GM18951 (cell line): ENCODE measurements at regions not wholly inside any gene's neighbourhood (a gene's known extent, or its start where the extent isn't known, plus 50 kb on each side); places are given as distances from the start of the nearest gene placed in this dataset.
"Not testable (repeated sequence)": the region's sequence is repeated elsewhere in the genome, so short reads cannot be mapped to it uniquely, and the experiment has no call there.

Experiments used
- POLR2A ChIP-seq: IDR thresholded peaks from 4 replicates; pipeline ENCODE4 v1.6.1; 2011; ENCODE audit warnings: mild to moderate bottlenecking; ENCODE audit not compliant: insufficient read length, insufficient read depth; ENCODE audit errors: extremely low read depth
- in situ Hi-C: fragments of 300-500 bp; cut with MboI; formaldehyde crosslinking; loops from one replicate; pipeline ENCODE4 v1.12.0; 2022; ENCODE audit warnings: low sequenced_read_pairs, mixed read lengths, inconsistent platforms; ENCODE audit not compliant: unreplicated experiment

- TF ChIP-seq POLR2A = no peak
Measured at GRCh38 chr12:131260954-131261353, 307.2 kb downstream of the ADGRD1 start.

DNA sequence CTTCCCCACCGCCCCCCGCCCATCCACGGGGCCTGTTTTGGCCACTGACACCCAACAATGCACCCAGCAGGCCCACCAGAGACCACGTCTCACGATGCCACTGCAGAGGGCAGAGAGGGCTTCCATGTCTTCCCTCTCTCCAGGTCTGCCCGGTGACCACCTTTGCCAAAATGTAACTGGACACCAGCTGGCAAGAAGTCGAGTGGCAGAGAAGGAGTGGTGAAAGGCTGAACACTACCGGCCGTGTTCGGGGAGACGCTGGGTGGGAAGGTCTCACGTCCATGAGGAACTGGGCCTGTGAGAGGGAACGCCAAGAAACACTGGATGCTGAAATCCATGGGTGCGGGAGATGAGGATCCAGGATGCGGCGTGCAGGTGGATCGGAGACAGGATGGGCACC is 308.2 kb downstream of the ADGRD1 start:
- in situ Hi-C loops = no loop called here

More at GRCh38 chr12:131260954-131261353, 307.2 kb downstream of the ADGRD1 start:
- in situ Hi-C loops = no loop called here

DNA sequence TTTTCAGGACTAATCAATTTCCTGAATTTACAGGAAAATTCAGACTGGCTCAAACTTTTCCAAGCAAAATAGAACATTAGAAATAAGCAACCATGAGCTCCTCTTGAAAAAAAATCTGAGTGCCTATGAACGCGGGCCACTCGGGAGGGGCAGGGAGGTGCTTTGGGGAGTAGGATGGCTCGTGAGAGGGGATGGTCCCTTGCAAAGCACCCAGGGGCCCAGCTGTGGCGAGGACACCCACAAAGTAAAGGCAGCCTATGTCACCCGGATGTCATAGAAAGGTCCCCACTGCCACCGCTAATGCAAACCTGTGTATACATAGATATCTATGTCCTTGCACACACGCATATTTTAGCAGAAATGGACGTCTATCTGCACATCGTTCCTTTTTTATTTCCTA is 309.9 kb downstream of the ADGRD1 start:
- TF ChIP-seq POLR2A = no peak
- in situ Hi-C loops = no loop called here

More for the DNA sequence above, 308.2 kb downstream of the ADGRD1 start:
- no peak for TF ChIP-seq POLR2A

GRCh38 chr12:131264635-131265034 is 310.9 kb downstream of the ADGRD1 start:
- TF ChIP-seq POLR2A = no peak
- in situ Hi-C loops = no loop called here

DNA sequence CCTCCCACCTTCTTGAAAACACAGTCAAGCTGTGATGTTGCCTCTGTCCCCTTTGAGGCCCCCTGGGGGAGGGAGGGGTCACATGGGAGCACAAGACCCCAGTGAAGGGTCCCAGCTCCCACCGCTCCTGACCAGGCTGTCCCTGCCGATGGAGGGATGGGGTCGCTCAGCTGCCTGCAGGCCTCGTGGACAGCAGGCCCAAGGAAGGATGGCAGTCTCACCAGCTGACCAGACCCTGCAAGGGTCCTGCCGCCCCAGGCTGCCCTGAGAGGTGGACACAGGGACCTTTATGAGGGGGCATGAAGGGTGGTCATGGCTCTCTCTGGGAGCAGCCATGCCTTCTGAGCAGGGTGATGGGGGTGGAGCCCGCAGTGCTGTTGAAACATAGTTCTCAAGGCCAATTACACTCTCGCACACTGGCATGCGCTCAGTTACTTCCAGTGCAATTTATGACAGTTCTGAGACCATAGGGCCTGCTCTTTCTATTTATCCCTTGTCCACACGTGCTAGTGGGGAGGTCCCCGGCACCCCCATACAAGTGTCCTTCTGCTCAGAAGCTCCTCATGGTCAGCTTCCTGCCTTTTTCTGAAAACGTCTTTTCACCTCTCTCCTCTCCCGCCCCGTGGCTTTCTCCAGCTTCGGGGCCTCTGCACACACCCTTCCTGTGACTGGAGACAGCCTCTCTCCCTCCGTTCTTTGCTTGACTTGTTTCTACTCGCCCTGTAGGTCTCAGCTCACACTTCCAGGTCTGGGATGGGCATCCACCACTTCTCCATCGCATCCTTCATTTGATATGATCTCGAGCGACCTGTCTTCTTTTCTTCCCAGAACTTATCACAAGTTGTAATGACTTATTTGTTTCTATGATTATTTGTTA is 313.1 kb downstream of the ADGRD1 start:
- in situ Hi-C loops = no loop called here
- no peak for TF ChIP-seq POLR2A

DNA sequence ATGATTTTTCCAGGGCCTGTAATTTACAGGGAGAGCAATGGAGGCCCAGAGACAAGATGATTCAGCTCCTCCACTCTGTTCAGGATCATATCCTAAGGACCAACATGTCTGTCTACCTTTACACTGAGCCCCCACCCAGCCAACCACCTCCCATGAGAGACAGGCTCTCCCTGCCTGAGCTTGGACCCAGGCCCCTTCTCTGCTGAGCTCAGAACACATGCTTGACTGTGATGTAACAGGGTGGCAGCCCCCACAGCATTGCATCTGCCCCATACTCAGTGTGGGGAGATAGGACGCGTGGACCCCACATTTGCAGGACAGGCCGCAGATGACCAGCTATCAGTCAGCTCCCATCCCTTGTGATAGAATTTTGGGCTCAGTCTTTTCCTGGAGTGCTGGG is 313.9 kb downstream of the ADGRD1 start:
- no peak for TF ChIP-seq POLR2A
- in situ Hi-C loops = no loop called here

GRCh38 chr12:131268123-131268522 is 314.4 kb downstream of the ADGRD1 start:
- in situ Hi-C loops = not testable (repeated sequence)

DNA sequence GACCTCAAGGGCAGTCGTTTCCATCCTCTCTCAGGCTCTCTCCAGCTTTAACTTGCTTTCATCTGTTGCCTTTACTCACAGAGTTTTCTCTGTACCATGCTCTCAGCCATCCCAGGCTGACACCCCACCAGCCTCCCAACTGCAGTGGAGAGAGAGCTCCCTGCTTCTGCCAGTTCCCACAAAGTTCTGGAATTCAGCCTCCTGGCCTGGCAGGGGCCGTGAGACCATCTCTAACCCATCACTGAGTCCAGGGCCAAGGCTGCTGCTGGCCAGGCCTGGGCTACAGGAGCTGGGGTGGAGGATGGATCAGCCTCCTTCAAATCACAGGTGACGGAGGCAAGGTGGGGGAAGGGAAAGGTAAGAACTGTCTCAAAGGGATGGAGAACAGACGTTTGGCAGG is 314.9 kb downstream of the ADGRD1 start:
- in situ Hi-C loops = not testable (repeated sequence)

GRCh38 chr12:131269551-131269950 is 315.8 kb downstream of the ADGRD1 start:
- in situ Hi-C loops = no loop called here
- TF ChIP-seq POLR2A = no peak

DNA sequence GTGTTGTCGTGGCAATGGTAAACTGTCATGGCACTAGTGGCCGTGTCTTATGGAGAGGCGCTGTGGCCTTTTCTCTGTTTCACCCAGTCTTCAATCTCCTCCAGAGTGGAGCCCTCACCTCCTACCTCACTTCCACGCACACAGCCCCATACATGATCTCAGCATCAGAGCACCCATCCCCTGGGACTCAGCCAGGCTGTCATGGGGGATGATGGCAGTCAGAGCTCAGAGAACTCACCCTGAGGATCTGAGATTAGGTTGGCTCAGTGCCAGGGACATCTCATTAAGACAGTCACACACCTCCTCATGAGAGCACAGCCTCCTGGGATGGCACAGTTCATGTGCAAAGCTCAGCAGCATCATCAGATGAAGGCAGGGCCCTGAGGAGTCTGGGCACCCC is 316.3 kb downstream of the ADGRD1 start:
- in situ Hi-C loops = not testable (repeated sequence)

DNA sequence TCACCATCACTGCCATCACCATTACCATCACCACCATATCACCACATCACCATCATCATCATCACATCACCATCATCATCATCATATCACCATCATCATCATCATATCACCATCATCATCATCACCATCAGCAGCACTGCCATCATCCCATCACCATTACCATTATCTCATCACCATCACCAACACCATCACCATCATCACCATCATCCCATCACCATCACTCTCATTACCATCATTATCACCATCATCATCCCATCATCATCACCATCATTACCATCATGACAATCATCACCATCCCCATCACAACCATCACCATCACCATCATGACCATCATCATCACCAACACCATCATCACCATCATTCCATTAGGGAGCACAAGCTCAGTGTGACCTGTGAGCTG is 318.0 kb downstream of the ADGRD1 start:
- TF ChIP-seq POLR2A = no peak
- in situ Hi-C loops = no loop called here

DNA sequence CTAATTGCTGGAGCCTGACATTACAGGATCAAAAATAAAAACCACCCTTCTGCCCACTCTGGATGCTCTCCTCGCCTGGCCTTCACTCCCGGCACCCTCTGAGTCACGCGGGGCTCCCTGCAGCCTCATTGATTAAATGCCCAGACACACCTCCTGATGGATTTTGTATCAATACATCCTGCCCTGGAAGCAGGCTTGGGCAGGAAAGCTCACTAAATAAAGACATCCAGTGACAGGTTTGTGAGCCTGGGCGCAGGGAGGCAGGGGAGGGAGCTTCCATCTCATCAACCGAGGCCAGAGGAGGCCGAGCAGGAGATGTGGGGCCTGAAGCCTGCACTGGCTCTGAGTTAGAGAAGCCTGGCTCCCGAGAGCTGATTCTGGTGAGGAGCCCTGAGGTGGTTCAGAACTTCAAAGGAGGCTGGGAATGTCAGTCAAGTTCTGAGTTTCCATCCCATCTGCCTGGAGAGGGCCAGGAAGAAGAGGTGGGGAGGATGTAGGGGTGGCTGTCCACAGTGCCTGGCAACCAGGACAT is 318.6 kb downstream of the ADGRD1 start:
- in situ Hi-C loops = not testable (repeated sequence)

GRCh38 chr12:131273291-131273845 is 319.7 kb downstream of the ADGRD1 start:
- no peak for TF ChIP-seq POLR2A
- in situ Hi-C loops = no loop called here

- in situ Hi-C loops = no loop called here
- TF ChIP-seq POLR2A = no peak
Measured at GRCh38 chr12:131274061-131274460, 320.4 kb downstream of the ADGRD1 start.
